NCI-H82 (cell line): ENCODE measurements at regions not wholly inside any gene's neighbourhood (a gene's known extent, or its start where the extent isn't known, plus 50 kb on each side); places are given as distances from the start of the nearest gene placed in this dataset.
"Not testable (repeated sequence)": the region's sequence is repeated elsewhere in the genome, so short reads cannot be mapped to it uniquely, and the experiment has no call there.

Experiments
- DNase-seq: peaks from one replicate; lab custom pipeline; 2025; lab: John Stamatoyannopoulos, UW

GRCh38 chr19:7400815-7401214, 52.1 kb downstream of the ARHGEF18 start:
- no peak for DNase-seq

DNA sequence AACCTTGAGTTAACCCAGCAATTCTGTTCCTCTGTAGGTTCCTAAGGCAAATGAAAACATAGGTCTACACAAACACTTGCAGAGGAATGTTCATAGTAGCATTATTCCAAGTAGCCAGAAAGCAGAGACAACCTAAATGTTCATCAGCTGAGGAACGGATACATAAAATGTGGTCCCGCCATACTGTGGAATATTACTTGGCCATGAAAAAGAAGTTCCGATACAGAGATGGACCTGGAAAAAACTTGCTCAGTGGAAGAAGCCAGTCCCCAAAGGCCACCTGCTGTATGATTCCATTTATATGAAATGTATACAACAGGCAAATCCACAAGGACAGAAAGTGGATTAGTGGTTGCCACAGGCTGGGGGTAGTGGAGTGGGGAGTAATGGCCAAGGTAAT, 53.0 kb downstream of the ARHGEF18 start:
- no peak for DNase-seq

DNA sequence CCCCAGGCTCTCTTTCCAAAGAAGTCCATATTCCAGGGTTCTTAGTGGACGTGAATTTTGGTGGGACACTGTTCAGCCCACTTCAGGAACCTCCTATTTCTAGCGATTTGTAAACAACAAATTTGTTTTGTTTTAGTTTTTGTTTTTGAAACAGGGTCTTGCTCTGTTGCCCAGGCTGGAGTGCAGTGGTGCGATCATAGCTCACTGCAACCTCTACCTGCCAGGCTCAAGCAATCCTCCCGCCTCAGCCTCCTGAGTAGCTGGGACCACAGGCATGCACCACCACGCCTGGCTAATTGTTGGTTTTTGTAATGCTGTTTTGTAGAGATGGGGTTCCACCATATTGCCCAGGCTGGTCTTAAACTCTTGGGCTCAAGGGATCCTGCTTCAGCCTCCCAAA, 56.7 kb downstream of the ARHGEF18 start:
- not testable (repeated sequence) for DNase-seq

DNA sequence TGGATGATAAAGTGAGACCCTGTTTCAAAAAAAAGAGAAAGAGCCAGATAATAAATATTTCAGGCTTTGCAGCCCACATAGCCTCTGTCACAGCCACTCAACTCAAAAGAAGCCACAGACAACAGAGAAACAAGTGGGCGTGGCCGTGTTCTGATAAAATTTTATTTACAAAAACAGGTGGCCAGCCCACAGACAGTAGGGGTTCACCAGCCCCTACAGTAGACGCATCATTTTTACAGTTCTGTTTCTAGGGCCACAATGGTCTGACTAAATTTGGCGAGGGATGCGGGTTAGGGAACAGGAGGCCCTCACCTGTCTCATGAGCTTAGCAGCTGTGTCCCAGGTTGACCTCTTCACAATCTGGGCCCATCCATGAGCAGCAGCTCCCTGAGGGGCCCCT, 59.5 kb downstream of the ARHGEF18 start:
- DNase-seq, result peak; percentile 22

DNA sequence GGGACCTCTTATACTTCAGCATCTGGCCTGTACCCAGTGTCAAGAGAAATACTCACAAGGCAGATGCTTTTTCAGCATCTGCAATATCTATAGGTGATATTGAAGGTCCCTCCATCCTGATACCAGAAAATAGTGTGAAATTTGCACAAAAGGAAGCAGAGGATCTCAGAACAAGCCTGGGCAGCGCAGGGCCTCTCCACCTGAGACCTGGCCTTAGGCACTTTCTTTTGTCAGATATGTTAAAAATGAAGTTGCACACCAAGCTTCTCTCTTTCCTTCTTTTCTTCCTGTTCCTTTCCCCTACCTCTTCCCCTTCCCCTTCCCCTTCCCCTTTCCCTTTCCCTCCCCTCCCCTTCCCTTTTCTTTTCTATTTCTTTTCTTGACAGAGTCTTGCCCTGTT, 62.2 kb downstream of the ARHGEF18 start:
- DNase-seq, result no peak

DNA sequence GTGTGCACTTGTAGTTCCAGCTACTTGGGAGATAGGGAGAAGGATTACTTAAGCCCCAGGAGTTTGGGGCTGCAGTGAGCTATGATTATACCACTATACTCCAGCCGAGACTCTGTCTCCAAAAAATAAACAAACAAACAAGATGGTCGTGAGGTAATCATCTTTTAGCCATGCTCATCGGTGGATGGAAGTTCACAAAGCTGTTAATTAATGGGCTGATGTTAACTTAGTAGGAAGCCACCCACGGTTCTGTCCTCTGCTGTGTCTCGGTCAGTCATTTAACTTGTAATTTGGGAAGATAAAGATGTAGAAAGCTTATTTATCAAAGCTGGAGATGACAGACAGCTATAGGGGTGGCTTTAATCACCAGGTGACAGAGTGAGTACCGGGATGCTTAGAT, 64.9 kb downstream of the ARHGEF18 start:
- no peak for DNase-seq

GRCh38 chr19:7415163-7415856, 66.6 kb downstream of the ARHGEF18 start:
- DNase-seq, result no peak

- no peak for DNase-seq
Observed at GRCh38 chr19:7415857-7416371, 67.2 kb downstream of the ARHGEF18 start.

DNA sequence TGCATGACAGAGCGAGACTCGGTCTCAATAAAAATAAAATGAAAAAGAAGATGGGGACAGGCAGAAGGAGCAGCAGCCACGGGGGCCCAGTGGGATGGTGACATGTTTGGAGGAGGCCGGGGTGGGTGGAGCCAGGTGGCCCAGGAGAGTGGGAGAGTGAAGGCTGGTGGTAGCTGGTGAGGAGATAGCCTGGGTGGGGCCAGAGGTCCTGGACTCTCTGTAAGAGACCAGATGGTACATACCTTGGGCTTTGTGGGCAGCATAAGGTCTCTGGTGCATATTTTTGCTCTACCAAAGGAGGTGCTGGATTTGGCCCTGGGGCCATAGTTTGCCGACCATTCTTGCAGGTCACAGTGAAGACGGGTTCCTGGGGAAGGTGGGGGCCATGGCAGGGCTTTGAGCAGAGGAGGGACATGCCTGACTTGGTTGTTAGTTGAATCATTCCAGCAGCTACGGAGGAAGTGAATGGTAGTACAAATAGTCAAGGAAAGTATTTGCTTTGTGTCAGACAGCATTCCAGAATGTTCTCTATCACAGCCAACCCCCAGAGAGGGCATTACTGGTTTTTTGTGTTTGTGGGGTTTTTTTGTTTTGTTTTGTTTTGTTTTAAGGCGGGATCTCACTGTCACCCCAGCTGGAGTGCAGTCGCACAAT, 69.1 kb downstream of the ARHGEF18 start:
- peak; percentile 19 for DNase-seq

DNA sequence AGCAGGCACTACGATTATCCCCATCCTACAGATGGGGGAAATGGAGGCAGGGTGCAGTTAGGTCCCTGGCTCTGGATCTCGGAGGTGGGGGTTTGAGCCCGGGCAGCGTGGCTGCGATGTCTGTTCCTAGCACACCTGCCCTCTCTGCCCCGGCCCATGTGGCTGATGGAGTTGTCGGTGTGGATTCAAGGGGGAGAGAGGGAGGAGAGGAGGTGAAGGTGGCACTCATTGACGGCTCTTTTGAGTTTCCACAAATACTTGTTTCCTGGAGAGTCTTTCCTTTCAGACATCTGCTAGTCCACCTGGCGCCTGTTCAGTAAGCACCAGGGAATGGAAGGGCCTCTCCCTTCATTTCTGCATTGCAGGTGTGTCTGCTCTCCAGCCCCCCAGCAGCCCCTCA, 69.9 kb downstream of the ARHGEF18 start:
- DNase-seq, result no peak

DNA sequence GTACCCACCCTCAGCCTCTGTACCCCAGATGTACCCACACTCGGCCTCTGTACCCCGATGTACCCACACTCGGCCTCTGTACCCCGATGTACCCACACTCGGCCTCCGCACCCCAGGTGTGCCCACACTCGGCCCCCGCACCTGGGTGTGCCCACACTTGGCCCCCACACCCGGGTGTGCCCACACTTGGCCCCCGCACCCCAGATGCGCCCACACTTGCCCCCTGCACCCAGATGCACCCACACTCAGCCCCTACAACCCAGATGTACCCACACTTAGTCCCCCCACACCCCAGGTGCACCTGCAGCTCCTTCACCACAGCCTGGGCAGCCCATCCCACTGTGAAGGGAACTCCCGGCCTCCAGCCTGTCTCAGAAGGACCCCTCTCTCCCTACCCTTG, 69.7 kb downstream of the PEX11G start:
- no peak for DNase-seq

- no peak for DNase-seq
Observed at GRCh38 chr19:7419777-7420439, 68.9 kb downstream of the PEX11G start.

GRCh38 chr19:7421941-7422744, 66.7 kb downstream of the PEX11G start:
- no peak for DNase-seq
